Tibial artery (tissue), 4 donors: ENCODE measurements at regions not wholly inside any gene's neighbourhood (a gene's known extent, or its start where the extent isn't known, plus 50 kb on each side); places are given as distances from the start of the nearest gene placed in this dataset.

Source experiments
- DNase-seq, 2 donors: peaks; one replicate each; pipeline ENCODE4 v3.0.0-alpha.2; 2019
- H3K27ac ChIP-seq, 2 donors: fragments of 200-600 bp; sonication (generic) in 1 of 2; 1 replicate in 1 of 2; 2 replicates in 1 of 2; pipeline ENCODE4 v1.5.1; 2018 to 2019; ENCODE audit warnings: mild to moderate bottlenecking in 1 of 2
- H3K27me3 ChIP-seq, 2 donors: fragments of 200-600 bp; sonication (generic) in 1 of 2; one replicate each; pipeline versions ENCODE4 v1.5.1 to v1.6.0; 2016 to 2019
- H3K36me3 ChIP-seq, 3 donors: fragments of 200-600 bp; sonication (generic) in 2 of 3; one replicate each; pipeline ENCODE4 v1.5.1; 2016 to 2019; ENCODE audit warnings: mild to moderate bottlenecking in 2 of 3
- H3K4me1 ChIP-seq, 4 donors: fragments of 200-600 bp; sonication (generic) in 2 of 4; 1 replicate in 3 of 4; 2 replicates in 1 of 4; pipeline ENCODE4 v1.5.1; 2016 to 2019
- H3K4me3 ChIP-seq, 2 donors: fragments of 200-600 bp; sonication (generic) in 1 of 2; 1 replicate in 1 of 2; 2 replicates in 1 of 2; pipeline ENCODE4 v1.5.1; 2018 to 2019; ENCODE audit warnings: mild to moderate bottlenecking in 2 of 2
- H3K9me3 ChIP-seq, 3 donors: fragments of 200-600 bp; sonication (generic) in 1 of 3; one replicate each; pipeline ENCODE4 v1.5.1; 2016 to 2019
- CTCF ChIP-seq, 2 experiments: fragments of 200-600 bp in 1 of 2; fragments of 450-650 bp in 1 of 2; IDR thresholded peaks; one replicate each; pipeline ENCODE4 v1.5.1; 2017 to 2019; ENCODE audit warnings: antibody characterized with exemption in 2 of 2, mild to moderate bottlenecking in 1 of 2, moderate library complexity in 1 of 2
- intact Hi-C: fragments of 100-400 bp; cut with DNase I; formaldehyde crosslinking; loops from one replicate; pipeline ENCODE4 v1.15.0; 2023; ENCODE audit warnings: low total_unique reads

GRCh38 chr17:13158494-13159240, 140.8 kb upstream of the ELAC2 start:
- Histone ChIP-seq H3K9me3 (no peaks in the 10 kb centered on the region), H3K36me3 (no peaks in the 10 kb centered on the region), H3K27ac (no peak overlapping the region), H3K4me3 (no peak overlapping the region), H3K4me1 (no peaks in the 10 kb centered on the region), H3K27me3 (no peaks in the 10 kb centered on the region)
- no peak for DNase-seq
- TF ChIP-seq CTCF (IDR thresholded peaks at IDR 0.05): no peak
- intact Hi-C loops: no loop called here

GRCh38 chr17:13157656-13158055, 139.8 kb upstream of the ELAC2 start:
- intact Hi-C loops: no loop called here
- no peaks in the 10 kb centered on the region for H3K9me3 ChIP-seq
- no peak for TF ChIP-seq CTCF (IDR thresholded peaks at IDR 0.05)

GRCh38 chr17:13154930-13155329, 137.1 kb upstream of the ELAC2 start:
- no peaks in the 10 kb centered on the region for H3K4me1 ChIP-seq
- DNase-seq: no peak
- no peak for TF ChIP-seq CTCF (IDR thresholded peaks at IDR 0.05)
- intact Hi-C loops: no loop called here
- no peak overlapping the region for H3K4me3 ChIP-seq
- no peaks in the 10 kb centered on the region for H3K27me3 ChIP-seq
- no peaks in the 10 kb centered on the region for H3K36me3 ChIP-seq
- no peak overlapping the region for H3K27ac ChIP-seq
- no peaks in the 10 kb centered on the region for H3K9me3 ChIP-seq

More at GRCh38 chr17:13157656-13158055, 139.8 kb upstream of the ELAC2 start:
- Histone ChIP-seq H3K27ac (no peak overlapping the region), H3K4me1 (no peaks in the 10 kb centered on the region), H3K36me3 (no peaks in the 10 kb centered on the region), H3K4me3 (no peak overlapping the region), H3K27me3 (no peaks in the 10 kb centered on the region)
- no peak for DNase-seq

- DNase-seq: no peak
- no peak for TF ChIP-seq CTCF (IDR thresholded peaks at IDR 0.05)
- Histone ChIP-seq H3K4me1 (no peaks in the 10 kb centered on the region), H3K27me3 (no peaks in the 10 kb centered on the region), H3K4me3 (no peak overlapping the region), H3K27ac (no peak overlapping the region), H3K36me3 (no peaks in the 10 kb centered on the region), H3K9me3 (no peaks in the 10 kb centered on the region)
- intact Hi-C loops: no loop called here
These were observed 136.6 kb upstream of the ELAC2 start for GRCh38 chr17:13154398-13154797.

GRCh38 chr17:13153036-13153435, 135.2 kb upstream of the ELAC2 start:
- intact Hi-C loops: no loop called here
- Histone ChIP-seq H3K27me3 (no peaks in the 10 kb centered on the region), H3K36me3 (no peaks in the 10 kb centered on the region), H3K4me3 (no peak overlapping the region), H3K9me3 (no peaks in the 10 kb centered on the region), H3K4me1 (no peaks in the 10 kb centered on the region), H3K27ac (no peak overlapping the region)
- no peak for DNase-seq
- TF ChIP-seq CTCF (IDR thresholded peaks at IDR 0.05): no peak
